ENCODE measurements at regions not wholly inside any gene's neighbourhood (a gene's known extent, or its start where the extent isn't known, plus 50 kb on each side); places are given as distances from the start of the nearest gene placed in this dataset.

DNA sequence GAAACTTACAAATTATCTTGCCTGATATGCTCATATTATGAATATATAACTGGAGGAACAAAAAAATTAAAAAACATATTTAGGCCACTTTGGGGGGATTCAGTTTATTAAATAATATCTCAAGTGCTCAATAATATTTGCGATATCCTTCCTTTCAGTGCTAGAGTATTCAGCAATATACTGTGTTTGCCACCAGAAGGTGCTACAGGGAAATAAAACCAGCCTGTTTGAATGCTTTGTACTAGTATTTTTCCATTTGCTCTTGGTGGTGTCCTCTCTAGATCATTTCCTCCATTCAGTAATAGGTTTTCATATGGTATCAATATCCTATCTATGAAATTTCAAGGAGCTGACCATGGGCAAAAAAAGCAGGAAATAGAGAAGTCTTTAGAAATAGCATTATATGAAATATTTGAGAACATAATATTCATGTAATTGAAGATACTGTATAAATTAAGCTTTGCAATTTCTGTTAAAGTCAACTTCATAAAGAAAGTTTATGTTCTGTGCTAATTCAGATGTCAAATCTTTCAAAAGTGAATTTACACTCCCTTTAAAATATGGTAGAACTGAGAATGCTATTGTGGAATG, 106.2 kb upstream of the NAV3 start:
- no peak for TF ChIP-seq FOSL2 (IDR thresholded peaks at IDR 0.05; ENCODE audit: borderline replicate concordance, low read depth)
- TF ChIP-seq, protein P1, sequence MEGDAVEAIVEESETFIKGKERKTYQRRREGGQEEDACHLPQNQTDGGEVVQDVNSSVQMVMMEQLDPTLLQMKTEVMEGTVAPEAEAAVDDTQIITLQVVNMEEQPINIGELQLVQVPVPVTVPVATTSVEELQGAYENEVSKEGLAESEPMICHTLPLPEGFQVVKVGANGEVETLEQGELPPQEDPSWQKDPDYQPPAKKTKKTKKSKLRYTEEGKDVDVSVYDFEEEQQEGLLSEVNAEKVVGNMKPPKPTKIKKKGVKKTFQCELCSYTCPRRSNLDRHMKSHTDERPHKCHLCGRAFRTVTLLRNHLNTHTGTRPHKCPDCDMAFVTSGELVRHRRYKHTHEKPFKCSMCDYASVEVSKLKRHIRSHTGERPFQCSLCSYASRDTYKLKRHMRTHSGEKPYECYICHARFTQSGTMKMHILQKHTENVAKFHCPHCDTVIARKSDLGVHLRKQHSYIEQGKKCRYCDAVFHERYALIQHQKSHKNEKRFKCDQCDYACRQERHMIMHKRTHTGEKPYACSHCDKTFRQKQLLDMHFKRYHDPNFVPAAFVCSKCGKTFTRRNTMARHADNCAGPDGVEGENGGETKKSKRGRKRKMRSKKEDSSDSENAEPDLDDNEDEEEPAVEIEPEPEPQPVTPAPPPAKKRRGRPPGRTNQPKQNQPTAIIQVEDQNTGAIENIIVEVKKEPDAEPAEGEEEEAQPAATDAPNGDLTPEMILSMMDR (IDR thresholded peaks at IDR 0.05) = peak; percentile 75
- no peak for TF ChIP-seq POLR2AphosphoS5 (IDR thresholded peaks at IDR 0.05; ENCODE audit: low read depth, low read length)
- TF ChIP-seq, protein P2, sequence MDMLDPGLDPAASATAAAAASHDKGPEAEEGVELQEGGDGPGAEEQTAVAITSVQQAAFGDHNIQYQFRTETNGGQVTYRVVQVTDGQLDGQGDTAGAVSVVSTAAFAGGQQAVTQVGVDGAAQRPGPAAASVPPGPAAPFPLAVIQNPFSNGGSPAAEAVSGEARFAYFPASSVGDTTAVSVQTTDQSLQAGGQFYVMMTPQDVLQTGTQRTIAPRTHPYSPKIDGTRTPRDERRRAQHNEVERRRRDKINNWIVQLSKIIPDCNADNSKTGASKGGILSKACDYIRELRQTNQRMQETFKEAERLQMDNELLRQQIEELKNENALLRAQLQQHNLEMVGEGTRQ (IDR thresholded peaks at IDR 0.05; ENCODE audit: borderline replicate concordance, low read depth, low read length) = no peak
- 0 out of 2 replicates have a peak, but pooled peaks have one; percentile 3 for TF ChIP-seq TCF12 (IDR thresholded peaks at IDR 0.05)
- no peak for TF ChIP-seq SIN3A (IDR thresholded peaks at IDR 0.05; ENCODE audit: borderline replicate concordance, low read depth, low read length)
- TF ChIP-seq, protein P3, sequence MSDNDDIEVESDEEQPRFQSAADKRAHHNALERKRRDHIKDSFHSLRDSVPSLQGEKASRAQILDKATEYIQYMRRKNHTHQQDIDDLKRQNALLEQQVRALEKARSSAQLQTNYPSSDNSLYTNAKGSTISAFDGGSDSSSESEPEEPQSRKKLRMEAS (IDR thresholded peaks at IDR 0.05; ENCODE audit: low read depth) = no peak
- TF ChIP-seq TAF1 (IDR thresholded peaks at IDR 0.05; ENCODE audit: borderline replicate concordance, low read depth, low read length) = no peak
- peak; percentile 75 for TF ChIP-seq RAD21 (IDR thresholded peaks at IDR 0.05; ENCODE audit: low read length)
- no peak for TF ChIP-seq JUND (IDR thresholded peaks at IDR 0.05)
- no peak for TF ChIP-seq RFX5 (IDR thresholded peaks at IDR 0.05; ENCODE audit: low read length)
